ENCODE measurements at regions not wholly inside any gene's neighbourhood (a gene's known extent, or its start where the extent isn't known, plus 50 kb on each side); places are given as distances from the start of the nearest gene placed in this dataset.

DNA sequence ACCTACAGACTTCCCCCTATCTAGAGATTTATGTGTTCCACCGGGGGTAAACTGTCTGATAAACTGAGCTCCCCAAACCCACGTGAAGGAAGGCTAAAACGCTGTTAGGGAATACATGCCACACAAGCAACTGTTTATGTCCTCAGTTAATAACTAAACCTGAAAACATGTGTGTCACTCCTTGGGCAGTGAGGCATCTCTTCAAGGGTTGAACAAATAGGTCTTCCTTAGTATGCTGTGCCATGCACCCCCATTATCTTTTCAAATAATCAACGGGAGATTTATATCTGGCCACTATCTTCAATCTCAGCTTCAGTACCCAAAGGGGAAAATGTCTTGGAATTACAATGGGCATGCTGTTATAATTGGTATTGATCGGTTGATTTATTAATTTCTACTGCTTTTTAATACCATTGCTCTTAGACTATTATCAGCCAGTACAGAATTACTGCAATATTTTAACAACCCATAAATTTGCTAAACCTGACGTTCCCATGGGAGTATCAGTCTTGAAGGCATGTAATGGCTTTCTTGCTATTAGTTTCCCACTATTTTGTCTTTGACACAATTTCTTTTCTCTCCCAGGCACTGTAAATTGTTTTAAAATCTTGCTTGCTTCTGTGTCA is 279.2 kb upstream of the P2RY1 start:
- Histone ChIP-seq H3K36me3 (ENCODE audit: control insufficient read depth, low read length) (no peaks in the 10 kb centered on the region), H3K4me2 (ENCODE audit: low read length) (no peak overlapping the region), H3K4me3 (ENCODE audit: low read length) (no peak overlapping the region), H4K20me1 (ENCODE audit: control insufficient read depth, insufficient read depth, low read depth, low read length) (no peaks in the 10 kb centered on the region), H3F3A (ENCODE audit: control insufficient read depth, insufficient read depth) (no peaks in the 10 kb centered on the region), H3K4me1 (ENCODE audit: control insufficient read depth, low read length) (no peaks in the 10 kb centered on the region), H3K9me2 (replicated peaks; ENCODE audit: control insufficient read depth, low read length) (no peaks in the 10 kb centered on the region), H3K9me3 (ENCODE audit: control insufficient read depth, insufficient read depth, low read length) (no peaks in the 10 kb centered on the region), H3K27ac (ENCODE audit: low read depth, low read length) (no peak overlapping the region), H3K27me3 (ENCODE audit: control insufficient read depth, low read length) (no peaks in the 10 kb centered on the region), H3K79me2 (ENCODE audit: control insufficient read depth, low read length) (no peaks in the 10 kb centered on the region)
- TF ChIP-seq, protein P1, sequence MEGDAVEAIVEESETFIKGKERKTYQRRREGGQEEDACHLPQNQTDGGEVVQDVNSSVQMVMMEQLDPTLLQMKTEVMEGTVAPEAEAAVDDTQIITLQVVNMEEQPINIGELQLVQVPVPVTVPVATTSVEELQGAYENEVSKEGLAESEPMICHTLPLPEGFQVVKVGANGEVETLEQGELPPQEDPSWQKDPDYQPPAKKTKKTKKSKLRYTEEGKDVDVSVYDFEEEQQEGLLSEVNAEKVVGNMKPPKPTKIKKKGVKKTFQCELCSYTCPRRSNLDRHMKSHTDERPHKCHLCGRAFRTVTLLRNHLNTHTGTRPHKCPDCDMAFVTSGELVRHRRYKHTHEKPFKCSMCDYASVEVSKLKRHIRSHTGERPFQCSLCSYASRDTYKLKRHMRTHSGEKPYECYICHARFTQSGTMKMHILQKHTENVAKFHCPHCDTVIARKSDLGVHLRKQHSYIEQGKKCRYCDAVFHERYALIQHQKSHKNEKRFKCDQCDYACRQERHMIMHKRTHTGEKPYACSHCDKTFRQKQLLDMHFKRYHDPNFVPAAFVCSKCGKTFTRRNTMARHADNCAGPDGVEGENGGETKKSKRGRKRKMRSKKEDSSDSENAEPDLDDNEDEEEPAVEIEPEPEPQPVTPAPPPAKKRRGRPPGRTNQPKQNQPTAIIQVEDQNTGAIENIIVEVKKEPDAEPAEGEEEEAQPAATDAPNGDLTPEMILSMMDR (IDR thresholded peaks at IDR 0.05; ENCODE audit: low read depth, low read length, poor library complexity, severe bottlenecking): no peak
- TF ChIP-seq EZH2phosphoT487 (IDR thresholded peaks at IDR 0.05; ENCODE audit: borderline replicate concordance, low read length): no peak

DNA sequence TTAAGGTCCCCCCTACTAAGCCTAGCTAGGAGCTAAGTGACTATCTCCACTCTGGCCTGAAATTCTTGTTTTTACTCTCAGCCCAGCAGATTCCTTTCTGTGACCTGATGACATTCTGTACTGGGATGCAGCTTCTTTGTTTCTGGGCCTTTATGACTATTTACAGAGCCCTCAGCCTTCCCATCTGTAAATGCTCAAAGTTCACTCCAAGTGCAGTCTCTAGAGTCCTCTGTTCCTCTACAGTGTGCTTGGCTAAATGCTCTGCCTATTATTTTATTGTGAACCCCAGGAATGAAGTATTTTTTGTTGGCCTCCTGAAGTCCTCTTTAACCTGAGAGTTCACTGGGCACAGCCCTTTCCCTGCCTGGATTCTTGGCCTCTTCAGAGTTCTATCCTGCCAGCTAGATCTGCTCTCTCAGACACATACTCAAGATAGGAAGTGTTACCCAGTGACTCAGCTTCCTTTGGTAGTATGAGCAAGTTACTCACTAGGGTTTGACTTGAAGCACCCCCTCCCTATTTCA is 278.1 kb upstream of the P2RY1 start:
- Histone ChIP-seq H3K9me2 (replicated peaks; ENCODE audit: control insufficient read depth, low read length) (no peaks in the 10 kb centered on the region), H3K4me3 (ENCODE audit: low read length) (no peak overlapping the region), H3K4me1 (ENCODE audit: control insufficient read depth, low read length) (no peaks in the 10 kb centered on the region), H3K9me3 (ENCODE audit: control insufficient read depth, insufficient read depth, low read length) (no peaks in the 10 kb centered on the region), H3K27me3 (ENCODE audit: control insufficient read depth, low read length) (no peaks in the 10 kb centered on the region), H3K79me2 (ENCODE audit: control insufficient read depth, low read length) (no peaks in the 10 kb centered on the region), H3F3A (ENCODE audit: control insufficient read depth, insufficient read depth) (no peaks in the 10 kb centered on the region), H3K36me3 (ENCODE audit: control insufficient read depth, low read length) (no peaks in the 10 kb centered on the region), H3K4me2 (ENCODE audit: low read length) (no peak overlapping the region), H4K20me1 (ENCODE audit: control insufficient read depth, insufficient read depth, low read depth, low read length) (no peaks in the 10 kb centered on the region), H3K27ac (ENCODE audit: low read depth, low read length) (no peak overlapping the region)
- TF ChIP-seq, protein P1 (IDR thresholded peaks at IDR 0.05; ENCODE audit: low read depth, low read length, poor library complexity, severe bottlenecking): no peak

DNA sequence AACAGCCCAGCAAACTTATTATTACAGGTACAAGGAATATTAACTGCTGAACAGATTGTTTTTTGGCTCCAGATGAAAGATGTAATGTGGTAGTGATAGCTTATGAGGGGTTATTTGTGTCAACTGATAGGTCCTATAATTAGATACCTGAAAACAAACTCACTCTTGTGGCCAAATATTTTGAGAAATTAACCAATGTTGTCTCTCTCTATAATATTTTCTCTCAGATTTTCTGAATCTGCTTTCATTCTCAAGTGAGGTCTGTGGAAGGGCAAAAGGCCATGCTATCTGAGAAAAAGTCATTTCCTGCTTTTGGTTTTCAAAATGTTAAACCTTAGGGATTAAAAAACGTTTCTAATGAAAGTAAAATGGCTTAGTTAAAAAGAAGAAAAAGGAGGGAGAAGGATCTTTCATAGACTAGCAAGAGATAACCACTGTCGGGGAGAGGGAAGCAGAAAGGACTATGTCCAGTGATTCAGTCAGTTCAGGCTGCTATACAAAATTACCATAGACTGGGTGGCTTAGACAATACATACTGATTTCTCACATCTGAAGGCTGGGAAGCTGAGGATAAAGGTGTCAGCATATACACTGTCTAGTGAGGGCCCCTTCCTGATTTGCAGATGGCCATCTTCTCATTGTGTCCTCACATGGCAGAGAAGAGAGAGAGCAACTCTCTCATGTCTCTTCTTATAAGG is 277.5 kb upstream of the P2RY1 start:
- no peaks in the 10 kb centered on the region for H3K9me2 ChIP-seq (replicated peaks; ENCODE audit: control insufficient read depth, low read length)
- H3K4me1 ChIP-seq (ENCODE audit: control insufficient read depth, low read length): no peaks in the 10 kb centered on the region
- no peak overlapping the region for H3K4me2 ChIP-seq (ENCODE audit: low read length)
- H3K27me3 ChIP-seq (ENCODE audit: control insufficient read depth, low read length): no peaks in the 10 kb centered on the region
- H3K9me3 ChIP-seq (ENCODE audit: control insufficient read depth, insufficient read depth, low read length): no peaks in the 10 kb centered on the region
- no peaks in the 10 kb centered on the region for H3K79me2 ChIP-seq (ENCODE audit: control insufficient read depth, low read length)
- no peak for TF ChIP-seq EZH2phosphoT487 (IDR thresholded peaks at IDR 0.05; ENCODE audit: borderline replicate concordance, low read length)
- TF ChIP-seq, protein P1 (IDR thresholded peaks at IDR 0.05; ENCODE audit: low read depth, low read length, poor library complexity, severe bottlenecking): no peak
- no peak overlapping the region for H3K27ac ChIP-seq (ENCODE audit: low read depth, low read length)
- no peaks in the 10 kb centered on the region for H4K20me1 ChIP-seq (ENCODE audit: control insufficient read depth, insufficient read depth, low read depth, low read length)
- H3F3A ChIP-seq (ENCODE audit: control insufficient read depth, insufficient read depth): no peaks in the 10 kb centered on the region
- no peak overlapping the region for H3K4me3 ChIP-seq (ENCODE audit: low read length)
- no peaks in the 10 kb centered on the region for H3K36me3 ChIP-seq (ENCODE audit: control insufficient read depth, low read length)
